ENCODE measurements at regions not wholly inside any gene's neighbourhood (a gene's known extent, or its start where the extent isn't known, plus 50 kb on each side); places are given as distances from the start of the nearest gene placed in this dataset.

DNA sequence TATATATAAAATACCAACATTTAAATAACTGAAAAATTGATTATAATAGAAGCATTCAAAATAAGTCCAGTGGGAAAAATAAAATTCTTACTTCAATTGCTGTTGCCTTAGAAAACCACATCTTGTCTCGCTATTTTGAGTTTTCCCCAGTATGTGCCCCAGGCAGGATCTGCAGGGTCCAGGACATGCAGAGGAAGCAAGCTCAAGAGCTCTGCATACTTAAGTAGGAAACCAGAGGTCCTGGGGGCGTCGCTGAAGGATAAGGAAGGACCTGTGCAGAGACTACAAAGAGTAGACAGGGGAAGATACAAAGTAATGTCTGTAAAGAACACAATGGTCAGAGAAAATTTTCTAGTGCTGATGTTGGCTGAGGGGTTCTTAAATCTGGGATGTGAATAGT is 310.5 kb upstream of the EMCN start:
- no peak overlapping the region for H3K4me3 ChIP-seq (replicated peaks in 1 of 2; ENCODE audit: low read depth in 2 of 2, low read length in 2 of 2)
- DNase-seq (ENCODE audit: low read depth in 2 of 2), result no peak
- TF ChIP-seq, protein P1, sequence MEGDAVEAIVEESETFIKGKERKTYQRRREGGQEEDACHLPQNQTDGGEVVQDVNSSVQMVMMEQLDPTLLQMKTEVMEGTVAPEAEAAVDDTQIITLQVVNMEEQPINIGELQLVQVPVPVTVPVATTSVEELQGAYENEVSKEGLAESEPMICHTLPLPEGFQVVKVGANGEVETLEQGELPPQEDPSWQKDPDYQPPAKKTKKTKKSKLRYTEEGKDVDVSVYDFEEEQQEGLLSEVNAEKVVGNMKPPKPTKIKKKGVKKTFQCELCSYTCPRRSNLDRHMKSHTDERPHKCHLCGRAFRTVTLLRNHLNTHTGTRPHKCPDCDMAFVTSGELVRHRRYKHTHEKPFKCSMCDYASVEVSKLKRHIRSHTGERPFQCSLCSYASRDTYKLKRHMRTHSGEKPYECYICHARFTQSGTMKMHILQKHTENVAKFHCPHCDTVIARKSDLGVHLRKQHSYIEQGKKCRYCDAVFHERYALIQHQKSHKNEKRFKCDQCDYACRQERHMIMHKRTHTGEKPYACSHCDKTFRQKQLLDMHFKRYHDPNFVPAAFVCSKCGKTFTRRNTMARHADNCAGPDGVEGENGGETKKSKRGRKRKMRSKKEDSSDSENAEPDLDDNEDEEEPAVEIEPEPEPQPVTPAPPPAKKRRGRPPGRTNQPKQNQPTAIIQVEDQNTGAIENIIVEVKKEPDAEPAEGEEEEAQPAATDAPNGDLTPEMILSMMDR (IDR thresholded peaks at IDR 0.05; ENCODE audit: low read depth, low read length), result no peak

- TF ChIP-seq, protein P1 (IDR thresholded peaks at IDR 0.05; ENCODE audit: low read depth, low read length), result no peak
- DNase-seq (ENCODE audit: low read depth in 2 of 2), result no peak
- H3K4me3 ChIP-seq (replicated peaks in 1 of 2; ENCODE audit: low read depth in 2 of 2, low read length in 2 of 2), result no peak overlapping the region
These were observed 309.9 kb upstream of the EMCN start for GRCh38 chr4:100827756-100828155.

DNA sequence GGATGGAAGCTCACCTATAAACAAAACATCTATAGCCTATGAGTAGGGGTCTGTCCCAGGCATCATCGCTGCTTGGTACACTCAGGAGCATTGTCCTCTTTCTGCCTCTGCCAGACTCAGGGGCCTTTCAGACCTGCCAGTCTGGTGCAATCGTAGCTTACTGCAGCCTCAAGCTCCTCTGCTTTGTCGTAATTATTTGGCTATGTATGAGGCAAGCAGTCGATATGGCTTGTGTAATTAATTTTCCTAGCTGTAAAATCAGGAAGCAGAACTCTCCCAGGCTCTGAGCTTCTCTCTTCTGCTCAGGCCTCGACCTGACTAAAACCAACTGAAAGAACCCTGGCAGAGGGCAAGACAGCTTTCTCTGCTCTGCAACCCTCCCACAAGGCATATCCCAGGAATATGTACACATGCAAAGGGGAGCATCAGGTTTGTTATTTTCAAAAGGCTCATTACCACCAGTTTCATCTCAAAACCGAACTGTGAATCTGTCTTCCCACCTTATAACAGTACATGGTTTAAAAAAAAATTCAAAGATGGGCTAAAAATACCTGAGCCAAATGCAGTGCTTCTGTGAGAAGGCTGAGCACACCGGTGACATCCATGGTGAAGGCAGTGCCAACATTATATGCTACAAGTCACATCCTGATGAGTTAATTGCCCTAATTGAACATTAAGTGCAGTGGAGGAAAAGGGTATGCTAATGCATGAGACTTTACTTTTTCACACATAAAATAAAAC is 309.2 kb upstream of the EMCN start:
- TF ChIP-seq, protein P1 (IDR thresholded peaks at IDR 0.05; ENCODE audit: low read depth, low read length), result no peak
- DNase-seq (ENCODE audit: low read depth in 2 of 2), result no peak

DNA sequence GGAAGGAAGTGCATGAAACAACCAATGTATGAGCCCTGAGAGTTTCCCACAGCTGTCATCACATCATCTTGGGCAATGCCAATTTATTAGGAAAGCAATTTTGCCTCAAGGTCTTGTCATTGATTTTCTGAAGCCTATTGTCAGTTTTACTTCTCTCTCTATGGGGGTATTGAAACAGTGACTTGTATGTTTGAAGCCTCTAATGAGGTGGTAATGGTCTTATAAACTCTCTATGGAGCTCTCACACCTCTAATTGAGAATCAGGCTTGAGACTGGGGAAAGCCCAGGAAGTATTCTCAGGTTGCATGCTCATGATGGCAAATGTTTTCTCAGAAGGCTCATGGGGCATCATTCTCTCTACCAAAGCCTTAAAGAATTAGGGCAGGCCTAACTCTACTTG is 308.2 kb upstream of the EMCN start:
- H3K4me3 ChIP-seq (replicated peaks in 1 of 2; ENCODE audit: low read depth in 2 of 2, low read length in 2 of 2), result no peak overlapping the region
- no peak for DNase-seq (ENCODE audit: low read depth in 2 of 2)
- TF ChIP-seq, protein P1 (IDR thresholded peaks at IDR 0.05; ENCODE audit: low read depth, low read length), result no peak

More for the DNA sequence above, 309.2 kb upstream of the EMCN start:
- no peak overlapping the region for H3K4me3 ChIP-seq (replicated peaks in 1 of 2; ENCODE audit: low read depth in 2 of 2, low read length in 2 of 2)

GRCh38 chr4:100823993-100824323 is 306.1 kb upstream of the EMCN start:
- DNase-seq (ENCODE audit: low read depth in 2 of 2), result no peak
- H3K4me3 ChIP-seq (replicated peaks in 1 of 2; ENCODE audit: low read depth in 2 of 2, low read length in 2 of 2), result no peak overlapping the region
- TF ChIP-seq, protein P1 (IDR thresholded peaks at IDR 0.05; ENCODE audit: low read depth, low read length), result no peak

GRCh38 chr4:100823066-100823992 is 305.5 kb upstream of the EMCN start:
- TF ChIP-seq, protein P1 (IDR thresholded peaks at IDR 0.05; ENCODE audit: low read depth, low read length), result no peak
- DNase-seq (ENCODE audit: low read depth in 2 of 2), result peak in 1 of 2 donors; percentile 21
- no peak overlapping the region for H3K4me3 ChIP-seq (replicated peaks in 1 of 2; ENCODE audit: low read depth in 2 of 2, low read length in 2 of 2)

Data from cardiac fibroblast (primary cell).